Neural crest cell (in vitro differentiated cells): ENCODE measurements at regions not wholly inside any gene's neighbourhood (a gene's known extent, or its start where the extent isn't known, plus 50 kb on each side); places are given as distances from the start of the nearest gene placed in this dataset.
"Not testable (repeated sequence)": the region's sequence is repeated elsewhere in the genome, so short reads cannot be mapped to it uniquely, and the experiment has no call there.

Experiments
- DNase-seq: peaks from one replicate; pipeline ENCODE4 v3.0.0; 2021; ENCODE audit warnings: low read depth, mixed read lengths, low spot score
- H3K27ac Mint-ChIP-seq: one replicate; pipeline ENCODE4 v1.8.0; 2021; ENCODE audit warnings: mild to moderate bottlenecking, mixed read lengths; ENCODE audit not compliant: unreplicated experiment
- H3K27me3 Mint-ChIP-seq: 2 replicates; pipeline ENCODE4 v1.8.0; 2021; ENCODE audit warnings: low read depth, mild to moderate bottlenecking, mixed read lengths
- H3K36me3 Mint-ChIP-seq: 2 replicates; pipeline ENCODE4 v1.8.0; 2021; ENCODE audit warnings: low read depth, mild to moderate bottlenecking, mixed read lengths
- H3K4me1 Mint-ChIP-seq: 2 replicates; pipeline ENCODE4 v1.8.0; 2021; ENCODE audit warnings: mixed read lengths
- H3K4me3 Mint-ChIP-seq: one replicate; pipeline ENCODE4 v1.8.0; 2021; ENCODE audit warnings: mild to moderate bottlenecking, mixed read lengths
- H3K9me3 Mint-ChIP-seq: 2 replicates; pipeline ENCODE4 v1.8.0; 2021; ENCODE audit warnings: mixed read lengths
- CTCF ChIP-seq: fragments of 200-600 bp; sonication (generic); conservative IDR thresholded peaks from 2 replicates; pipeline ENCODE4 v1.5.0; 2021; ENCODE audit warnings: antibody characterized with exemption, mild to moderate bottlenecking

GRCh38 chr17:52451294-52451861 is 292.9 kb upstream of the CA10 start:
- Mint-ChIP-seq H3K4me3 (no peak overlapping the region), H3K27ac (no peak overlapping the region), H3K36me3 (no peaks in the 10 kb centered on the region), H3K9me3 (peaks cover 6% of the 10 kb centered on the region), H3K4me1 (peaks cover 23% of the 10 kb centered on the region), H3K27me3 (no peaks in the 10 kb centered on the region)
- no peak for DNase-seq
- no peak for TF ChIP-seq CTCF

GRCh38 chr17:52442350-52442749 is 283.8 kb upstream of the CA10 start:
- H3K36me3 Mint-ChIP-seq: peaks cover 4% of the 10 kb centered on the region
- peaks cover 18% of the 10 kb centered on the region for H3K9me3 Mint-ChIP-seq
- peaks cover 2% of the 10 kb centered on the region for H3K4me1 Mint-ChIP-seq
- no peak overlapping the region for H3K27ac Mint-ChIP-seq
- no peak for TF ChIP-seq CTCF
- no peak overlapping the region for H3K4me3 Mint-ChIP-seq
- no peaks in the 10 kb centered on the region for H3K27me3 Mint-ChIP-seq
- no peak for DNase-seq

GRCh38 chr17:52420555-52421078 is 262.1 kb upstream of the CA10 start:
- Mint-ChIP-seq H3K27ac (no peak overlapping the region), H3K9me3 (peaks cover 13% of the 10 kb centered on the region), H3K36me3 (no peaks in the 10 kb centered on the region), H3K4me3 (no peak overlapping the region), H3K27me3 (no peaks in the 10 kb centered on the region), H3K4me1 (no peaks in the 10 kb centered on the region)
- no peak for DNase-seq
- TF ChIP-seq CTCF: no peak

GRCh38 chr17:52419229-52419641 is 260.7 kb upstream of the CA10 start:
- Mint-ChIP-seq H3K4me3 (no peak overlapping the region), H3K9me3 (peaks cover 7% of the 10 kb centered on the region), H3K27me3 (no peaks in the 10 kb centered on the region), H3K27ac (no peak overlapping the region), H3K4me1 (no peaks in the 10 kb centered on the region), H3K36me3 (no peaks in the 10 kb centered on the region)
- no peak for TF ChIP-seq CTCF
- DNase-seq: no peak

GRCh38 chr17:52410781-52411180 is 252.3 kb upstream of the CA10 start:
- peaks cover 3% of the 10 kb centered on the region for H3K9me3 Mint-ChIP-seq
- no peak overlapping the region for H3K4me3 Mint-ChIP-seq
- TF ChIP-seq CTCF: no peak
- H3K27me3 Mint-ChIP-seq: no peaks in the 10 kb centered on the region
- no peak overlapping the region for H3K27ac Mint-ChIP-seq
- peaks cover 2% of the 10 kb centered on the region for H3K36me3 Mint-ChIP-seq
- H3K4me1 Mint-ChIP-seq: peaks cover 7% of the 10 kb centered on the region
- DNase-seq: no peak

GRCh38 chr17:52409222-52409621 is 250.7 kb upstream of the CA10 start:
- peak; percentile 17 for DNase-seq
- H3K4me3 Mint-ChIP-seq, H3K4me1 Mint-ChIP-seq, H3K27me3 Mint-ChIP-seq, H3K27ac Mint-ChIP-seq, H3K9me3 Mint-ChIP-seq, H3K36me3 Mint-ChIP-seq: not testable (repeated sequence)
